ENCODE measurements at regions not wholly inside any gene's neighbourhood (a gene's known extent, or its start where the extent isn't known, plus 50 kb on each side); places are given as distances from the start of the nearest gene placed in this dataset.

DNA sequence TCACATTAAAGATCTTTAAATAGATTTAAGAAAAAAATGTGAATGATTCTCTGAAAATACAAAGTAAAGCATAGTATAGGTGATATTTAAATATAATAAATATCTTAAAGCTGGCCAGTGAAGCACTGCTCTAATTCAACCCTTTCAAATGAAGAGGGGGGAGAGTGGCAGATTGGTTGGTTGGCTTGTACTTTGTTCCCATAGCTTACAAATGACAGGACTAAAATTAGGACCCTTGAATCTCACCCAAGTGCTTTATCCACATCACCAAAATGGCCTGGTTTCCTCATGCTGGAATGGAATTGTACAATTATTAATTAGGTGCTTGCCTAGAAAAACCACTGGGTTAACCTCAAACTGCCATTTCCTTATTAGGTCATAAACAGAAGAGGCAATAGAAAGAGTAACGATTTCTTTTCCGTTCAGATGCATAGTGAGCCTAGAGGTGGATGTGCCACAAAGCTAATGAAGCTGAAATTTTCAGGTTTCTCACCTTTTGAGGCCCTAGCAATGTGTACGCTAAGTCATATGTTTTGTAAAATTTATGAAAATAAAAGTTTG lies 354.5 kb upstream of the CDH6 start:
- TF ChIP-seq, protein P1, sequence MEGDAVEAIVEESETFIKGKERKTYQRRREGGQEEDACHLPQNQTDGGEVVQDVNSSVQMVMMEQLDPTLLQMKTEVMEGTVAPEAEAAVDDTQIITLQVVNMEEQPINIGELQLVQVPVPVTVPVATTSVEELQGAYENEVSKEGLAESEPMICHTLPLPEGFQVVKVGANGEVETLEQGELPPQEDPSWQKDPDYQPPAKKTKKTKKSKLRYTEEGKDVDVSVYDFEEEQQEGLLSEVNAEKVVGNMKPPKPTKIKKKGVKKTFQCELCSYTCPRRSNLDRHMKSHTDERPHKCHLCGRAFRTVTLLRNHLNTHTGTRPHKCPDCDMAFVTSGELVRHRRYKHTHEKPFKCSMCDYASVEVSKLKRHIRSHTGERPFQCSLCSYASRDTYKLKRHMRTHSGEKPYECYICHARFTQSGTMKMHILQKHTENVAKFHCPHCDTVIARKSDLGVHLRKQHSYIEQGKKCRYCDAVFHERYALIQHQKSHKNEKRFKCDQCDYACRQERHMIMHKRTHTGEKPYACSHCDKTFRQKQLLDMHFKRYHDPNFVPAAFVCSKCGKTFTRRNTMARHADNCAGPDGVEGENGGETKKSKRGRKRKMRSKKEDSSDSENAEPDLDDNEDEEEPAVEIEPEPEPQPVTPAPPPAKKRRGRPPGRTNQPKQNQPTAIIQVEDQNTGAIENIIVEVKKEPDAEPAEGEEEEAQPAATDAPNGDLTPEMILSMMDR (IDR thresholded peaks at IDR 0.05), result no peak
- no peak for TF ChIP-seq EZH2 (IDR thresholded peaks at IDR 0.05)
